Ovary (tissue), 7 donors: ENCODE measurements at regions not wholly inside any gene's neighbourhood (a gene's known extent, or its start where the extent isn't known, plus 50 kb on each side); places are given as distances from the start of the nearest gene placed in this dataset.

Experiments used
- DNase-seq, 5 donors: peaks; one replicate each; pipeline ENCODE4 v3.0.0-alpha.2; 2019 to 2020
- H3K27ac ChIP-seq, 2 donors: fragments of 200-600 bp; one replicate each; pipeline versions ENCODE4 v1.5.1 to v1.8.0; 2019 to 2022
- H3K27me3 ChIP-seq: fragments of 200-600 bp; one replicate; pipeline ENCODE4 v1.8.0; 2022
- H3K36me3 ChIP-seq: fragments of 200-600 bp; sonication (generic); one replicate; pipeline ENCODE4 v1.5.1; 2019
- H3K4me1 ChIP-seq: one replicate; pipeline ENCODE4 v1.8.1; 2013; ENCODE audit warnings: mild to moderate bottlenecking, moderate library complexity; ENCODE audit not compliant: insufficient read depth
- H3K4me3 ChIP-seq: fragments of 200-600 bp; sonication (generic); one replicate; pipeline ENCODE4 v1.5.1; 2017
- H3K9me3 ChIP-seq, 2 donors: fragments of 200-600 bp in 1 of 2; sonication (generic) in 1 of 2; one replicate each; pipeline versions ENCODE4 v1.5.1 to v1.8.1; 2013 to 2019; ENCODE audit warnings: mild to moderate bottlenecking in 1 of 2, moderate library complexity in 1 of 2
- CTCF ChIP-seq, 3 donors: fragments of 450-650 bp in 2 of 3; fragments of 200-600 bp in 1 of 3; IDR thresholded peaks; one replicate each; pipeline versions ENCODE4 v1.5.1 to v1.8.0; 2016 to 2022; ENCODE audit warnings: antibody characterized with exemption in 3 of 3, mild to moderate bottlenecking in 1 of 3
- EP300 ChIP-seq: sonication (generic); formaldehyde crosslinking; IDR thresholded peaks from one replicate; pipeline ENCODE4 v1.6.1; 2017; ENCODE audit warnings: antibody characterized with exemption
- POLR2A ChIP-seq: fragments of 450-650 bp; IDR thresholded peaks from one replicate; pipeline ENCODE4 v1.6.1; 2017; ENCODE audit warnings: antibody characterized with exemption, mild to moderate bottlenecking, moderate library complexity
- WGBS, 3 donors: extraction: QIAGEN DNeasy Blood & Tissue Kit in 1 of 3; methylation state at CpG; one replicate each; pipeline versions ENCODE4 v1.1.5 to v1.1.7; 2013 to 2017; 5-methylcytosine and 5-hydroxymethylcytosine counted together
- intact Hi-C, 4 donors: fragments of 100-400 bp; cut with DNase I; formaldehyde crosslinking; loops; one replicate each; pipeline versions ENCODE4 v1.11.0 to v1.15.1; 2022 to 2023
- donor health status: DM: no; HTN: no; CAD: no; lungs with moderate emphysema.
- donor health status: DM: no; HTN: no; CAD: no.
- donor health status: Bipolar disorder and iron deficiency.
- donor health status: DM: no; HTN: no; CAD: no.
- donor health status: DM: yes; HTN: yes; CAD: no.

- Histone ChIP-seq H3K36me3 (no peaks in the 10 kb centered on the region), H3K27me3 (no peaks in the 10 kb centered on the region), H3K4me1 (no peaks in the 10 kb centered on the region), H3K27ac (no peak overlapping the region), H3K4me3 (no peak overlapping the region), H3K9me3 (no peaks in the 10 kb centered on the region)
- DNase-seq, result no peak
- 67 to 70% (median 68%) methylated on average over 1 of the region's 1 CpG for WGBS, 3 donors
- no peak for TF ChIP-seq EP300
- TF ChIP-seq POLR2A, result no peak
- TF ChIP-seq CTCF (IDR thresholded peaks at IDR 0.05), result no peak
- intact Hi-C loops, result no loop called here
Observed at GRCh38 chr3:135691240-135691639, 274.3 kb upstream of the PPP2R3A start.

- WGBS, 3 donors, result 35 to 44% (median 37%) methylated on average over 1 of the region's 1 CpG
Observed at GRCh38 chr3:135694142-135694541, 271.4 kb upstream of the PPP2R3A start.

GRCh38 chr3:135699741-135700140, 265.8 kb upstream of the PPP2R3A start:
- H3K36me3 ChIP-seq, result no peaks in the 10 kb centered on the region
- TF ChIP-seq CTCF (IDR thresholded peaks at IDR 0.05) (no peak), POLR2A (no peak), EP300 (no peak)
- no peaks in the 10 kb centered on the region for H3K9me3 ChIP-seq
- H3K27ac ChIP-seq, result no peak overlapping the region
- intact Hi-C loops, result no loop called here
- H3K4me3 ChIP-seq, result no peak overlapping the region
- no peak for DNase-seq
- no peaks in the 10 kb centered on the region for H3K4me1 ChIP-seq
- WGBS, 3 donors, result 73 to 74% (median 73%) methylated on average over 5 of the region's 5 CpGs
- H3K27me3 ChIP-seq, result no peaks in the 10 kb centered on the region

More at GRCh38 chr3:135694142-135694541, 271.4 kb upstream of the PPP2R3A start:
- no peak for TF ChIP-seq EP300
- TF ChIP-seq CTCF (IDR thresholded peaks at IDR 0.05), result no peak
- TF ChIP-seq POLR2A, result no peak
- no peak for DNase-seq
- H3K4me3 ChIP-seq, result no peak overlapping the region
- H3K4me1 ChIP-seq, result no peaks in the 10 kb centered on the region
- no peaks in the 10 kb centered on the region for H3K9me3 ChIP-seq
- no peaks in the 10 kb centered on the region for H3K27me3 ChIP-seq
- intact Hi-C loops, result no loop called here
- H3K36me3 ChIP-seq, result no peaks in the 10 kb centered on the region
- no peak overlapping the region for H3K27ac ChIP-seq

GRCh38 chr3:135706758-135707375, 258.7 kb upstream of the PPP2R3A start:
- no peaks in the 10 kb centered on the region for H3K4me1 ChIP-seq
- intact Hi-C loops, result no loop called here
- 17 to 28% (median 18%) methylated on average over 4 of the region's 4 CpGs for WGBS, 3 donors
- no peaks in the 10 kb centered on the region for H3K36me3 ChIP-seq
- TF ChIP-seq POLR2A (no peak), CTCF (IDR thresholded peaks at IDR 0.05) (no peak), EP300 (no peak)
- H3K27ac ChIP-seq, result no peak overlapping the region
- H3K27me3 ChIP-seq, result no peaks in the 10 kb centered on the region
- H3K9me3 ChIP-seq, result no peaks in the 10 kb centered on the region
- H3K4me3 ChIP-seq, result no peak overlapping the region
- no peak for DNase-seq
